Skeletal muscle satellite cell (primary cell): ENCODE measurements at regions not wholly inside any gene's neighbourhood (a gene's known extent, or its start where the extent isn't known, plus 50 kb on each side); places are given as distances from the start of the nearest gene placed in this dataset.

ENCODE experiments used
- H3K27me3 ChIP-seq: 2 replicates; pipeline ENCODE4 v1.7.0; 2013; ENCODE audit warnings: low read length; ENCODE audit not compliant: control insufficient read depth, insufficient read depth
- H3K36me3 ChIP-seq: 2 replicates; pipeline ENCODE4 v1.7.0; 2013; ENCODE audit warnings: mild to moderate bottlenecking, control low read depth, low read length; ENCODE audit not compliant: insufficient read depth
- H3K4me1 ChIP-seq: 2 replicates; pipeline ENCODE4 v1.7.0; 2013; ENCODE audit warnings: low read length; ENCODE audit not compliant: control insufficient read depth, insufficient read depth
- H3K4me2 ChIP-seq: 2 replicates; pipeline ENCODE4 v1.7.0; 2013; ENCODE audit warnings: mild to moderate bottlenecking, low read length
- H3K4me3 ChIP-seq: 2 replicates; pipeline ENCODE4 v1.7.0; 2013; ENCODE audit warnings: low read length
- H3K9ac ChIP-seq: 2 replicates; pipeline ENCODE4 v1.7.0; 2013; ENCODE audit warnings: mild to moderate bottlenecking, low read depth, low read length, moderate library complexity
- H3K9me3 ChIP-seq: replicated peaks from 2 replicates; pipeline ENCODE4 v1.7.0; 2013; ENCODE audit warnings: mild to moderate bottlenecking, control low read depth, low read length

DNA sequence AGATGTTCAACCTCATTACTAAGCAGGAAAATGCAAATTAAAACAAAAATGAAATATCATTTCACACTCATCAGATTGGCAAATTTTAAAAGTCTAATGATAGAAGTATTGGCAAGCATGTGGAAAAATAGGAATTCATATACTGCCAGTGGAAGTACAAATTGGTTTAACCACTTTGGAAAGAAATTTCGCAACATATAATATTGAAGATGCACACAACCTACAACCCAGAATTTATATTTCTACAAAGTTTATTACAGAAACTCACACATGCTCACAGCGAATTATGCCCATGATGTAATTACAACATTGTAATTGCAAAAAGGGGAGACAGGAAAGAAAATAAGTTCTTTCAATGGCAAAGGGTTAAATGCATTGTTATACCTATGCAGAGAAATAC lies 324.1 kb downstream of the IGSF11 start:
- Histone ChIP-seq H3K9me3 (peaks cover 3% of the 10 kb centered on the region), H3K4me2 (no peak overlapping the region), H3K9ac (no peak overlapping the region), H3K27me3 (no peaks in the 10 kb centered on the region), H3K4me1 (no peaks in the 10 kb centered on the region), H3K36me3 (no peaks in the 10 kb centered on the region), H3K4me3 (no peak overlapping the region)

DNA sequence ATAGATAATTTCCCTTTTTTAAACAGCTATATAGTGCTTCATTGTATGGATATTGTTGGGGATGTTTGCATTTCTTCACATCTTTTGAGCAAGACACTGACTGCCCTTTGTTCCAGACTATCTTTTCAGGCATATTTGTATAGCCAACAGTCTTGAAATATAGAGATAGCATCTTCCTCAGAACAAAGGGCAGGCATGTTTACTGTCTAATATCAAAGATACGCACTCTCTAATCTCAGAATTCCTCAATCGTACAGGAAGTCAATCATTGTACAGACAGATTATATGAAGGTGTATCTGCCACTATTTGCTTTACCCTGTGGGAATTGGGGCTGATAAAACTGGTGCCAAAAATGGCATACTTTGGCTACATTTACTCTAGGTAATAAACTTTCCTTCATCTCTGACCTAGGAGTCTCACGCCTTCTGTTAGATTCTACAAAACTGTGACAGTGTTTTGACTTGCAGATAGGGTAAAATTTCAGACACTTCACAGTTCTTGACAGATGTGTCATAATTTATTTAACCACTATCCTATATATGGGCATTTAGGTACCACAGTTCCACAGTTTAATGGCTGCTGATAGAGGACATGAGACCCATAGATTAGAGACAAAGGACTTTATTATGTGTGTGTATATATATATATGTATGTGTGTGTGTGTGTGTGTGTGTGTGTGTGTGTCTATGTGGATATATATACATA lies 321.0 kb downstream of the IGSF11 start:
- H3K4me1 ChIP-seq = no peaks in the 10 kb centered on the region
- no peaks in the 10 kb centered on the region for H3K27me3 ChIP-seq
- no peak overlapping the region for H3K4me3 ChIP-seq
- H3K36me3 ChIP-seq = no peaks in the 10 kb centered on the region
- H3K9me3 ChIP-seq = peaks cover 3% of the 10 kb centered on the region
- H3K4me2 ChIP-seq = no peak overlapping the region
- H3K9ac ChIP-seq = no peak overlapping the region

DNA sequence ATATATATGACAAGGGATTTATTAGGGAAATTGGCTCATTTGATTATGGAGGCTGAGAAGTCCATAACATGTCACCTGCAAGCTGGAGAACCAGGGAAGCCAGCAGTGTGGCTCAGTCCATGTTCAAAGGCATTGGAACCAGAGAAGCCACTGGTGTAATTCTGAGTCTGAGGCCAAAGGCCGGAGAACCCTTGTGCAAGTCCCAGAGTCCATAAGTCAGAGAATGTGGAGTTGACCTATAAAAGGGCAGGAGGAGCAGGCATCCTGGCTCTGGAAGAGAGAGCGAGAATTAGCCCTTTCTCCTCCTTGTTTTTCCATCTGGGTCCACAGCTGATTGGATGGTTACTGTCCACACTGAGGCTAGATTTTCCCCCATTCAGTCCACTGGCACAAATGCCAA lies 319.8 kb downstream of the IGSF11 start:
- H3K4me1 ChIP-seq = no peaks in the 10 kb centered on the region

DNA sequence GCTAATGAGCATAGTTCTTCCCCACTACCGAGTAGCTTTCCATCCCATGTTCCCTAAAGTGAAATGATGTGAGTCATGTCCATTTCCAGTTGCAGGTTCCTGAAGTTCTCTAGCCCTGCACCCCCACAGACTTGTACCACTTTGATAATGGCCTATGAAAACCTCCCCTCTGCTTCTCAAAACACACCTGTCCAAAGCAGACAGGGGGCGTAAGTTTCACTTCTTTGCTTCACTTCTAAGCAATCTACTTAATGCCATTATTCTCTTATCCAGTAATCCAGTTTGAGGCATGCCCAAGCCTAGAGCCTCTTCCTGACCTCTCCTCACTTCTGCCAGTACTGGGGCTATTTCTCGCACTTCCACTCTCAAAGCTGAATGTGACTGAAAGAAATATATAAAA lies 305.1 kb downstream of the IGSF11 start:
- Histone ChIP-seq H3K4me3 (no peak overlapping the region), H3K9ac (no peak overlapping the region), H3K27me3 (no peaks in the 10 kb centered on the region), H3K9me3 (no peaks in the 10 kb centered on the region), H3K36me3 (no peaks in the 10 kb centered on the region), H3K4me2 (no peak overlapping the region), H3K4me1 (no peaks in the 10 kb centered on the region)

More for the DNA sequence above, 319.8 kb downstream of the IGSF11 start:
- H3K4me2 ChIP-seq = no peak overlapping the region
- no peak overlapping the region for H3K4me3 ChIP-seq
- no peaks in the 10 kb centered on the region for H3K27me3 ChIP-seq
- H3K9ac ChIP-seq = no peak overlapping the region
- no peaks in the 10 kb centered on the region for H3K36me3 ChIP-seq
- peaks cover 3% of the 10 kb centered on the region for H3K9me3 ChIP-seq

DNA sequence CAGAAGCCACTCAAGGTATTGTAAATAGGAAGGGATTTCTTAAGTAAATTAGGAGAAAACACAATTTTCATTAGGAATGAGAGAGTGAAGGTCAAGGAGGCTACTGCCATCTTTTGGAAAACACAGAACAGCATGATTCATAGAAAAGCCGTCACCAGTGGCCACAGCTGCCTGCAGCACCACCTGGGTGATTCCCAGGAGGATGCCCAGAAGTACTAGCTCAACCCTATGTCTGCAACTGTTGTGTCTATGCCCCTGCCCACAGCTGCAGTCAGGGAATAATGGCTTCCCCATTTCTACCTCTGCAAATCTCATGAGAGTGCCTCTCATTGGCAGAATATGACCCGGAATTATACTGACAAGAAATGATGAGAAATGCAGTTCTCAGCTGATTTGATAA lies 300.0 kb downstream of the IGSF11 start:
- Histone ChIP-seq H3K36me3 (no peaks in the 10 kb centered on the region), H3K4me2 (no peak overlapping the region), H3K27me3 (no peaks in the 10 kb centered on the region), H3K9ac (no peak overlapping the region), H3K9me3 (no peaks in the 10 kb centered on the region), H3K4me3 (no peak overlapping the region), H3K4me1 (no peaks in the 10 kb centered on the region)

DNA sequence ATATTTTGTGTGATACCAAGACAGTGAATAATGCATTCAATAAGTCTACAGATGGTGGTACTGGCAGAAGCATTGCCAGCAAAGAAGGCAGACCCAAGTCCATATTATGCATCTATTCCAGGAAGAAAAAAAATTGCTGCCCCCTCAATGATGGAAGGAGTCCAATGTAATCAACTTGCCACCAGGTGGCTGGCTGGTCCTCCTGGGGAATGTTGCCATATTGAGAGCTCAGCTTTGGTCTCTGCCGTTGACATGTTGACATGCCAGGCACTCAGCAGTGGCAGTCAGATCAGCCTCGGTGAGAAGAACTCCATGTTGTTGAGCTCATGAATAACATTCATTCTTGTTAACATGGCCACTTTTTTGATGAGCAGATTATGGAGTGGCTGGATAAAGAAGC lies 298.5 kb downstream of the IGSF11 start:
- H3K4me3 ChIP-seq = no peak overlapping the region
- H3K27me3 ChIP-seq = no peaks in the 10 kb centered on the region
- H3K36me3 ChIP-seq = no peaks in the 10 kb centered on the region
- H3K9me3 ChIP-seq = no peaks in the 10 kb centered on the region
- H3K4me2 ChIP-seq = no peak overlapping the region
- H3K9ac ChIP-seq = no peak overlapping the region
- no peaks in the 10 kb centered on the region for H3K4me1 ChIP-seq

DNA sequence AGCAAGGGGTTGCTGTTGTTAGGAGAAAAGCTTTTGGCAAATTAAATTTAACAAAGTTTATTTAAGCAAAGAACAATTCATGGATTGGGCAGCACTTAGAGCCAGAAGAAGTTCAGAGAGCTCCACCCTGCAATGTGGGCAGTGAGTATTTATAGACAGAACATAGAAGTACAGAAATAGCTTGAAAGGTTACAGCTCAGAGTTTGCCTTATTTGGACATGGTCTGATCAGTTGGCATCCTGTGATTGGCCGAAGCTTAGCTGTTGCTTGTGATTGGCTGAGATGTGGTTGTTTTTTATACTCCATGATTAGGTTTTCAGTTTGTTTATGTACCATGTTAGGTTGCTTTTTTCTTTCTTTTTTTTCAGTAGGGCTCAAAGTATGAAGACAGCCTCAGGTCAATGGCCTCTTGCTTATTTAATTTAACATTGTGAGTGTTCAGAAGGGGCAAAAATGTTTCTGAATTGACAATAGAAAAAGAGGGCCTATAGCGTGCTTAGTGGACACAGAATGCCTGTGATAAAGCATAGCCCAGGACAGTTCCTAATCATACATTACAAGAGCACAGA lies 293.8 kb downstream of the IGSF11 start:
- no peaks in the 10 kb centered on the region for H3K36me3 ChIP-seq
- no peaks in the 10 kb centered on the region for H3K4me1 ChIP-seq
- no peak overlapping the region for H3K9ac ChIP-seq
- no peak overlapping the region for H3K4me3 ChIP-seq
- no peaks in the 10 kb centered on the region for H3K27me3 ChIP-seq
- no peak overlapping the region for H3K4me2 ChIP-seq
- peaks cover 4% of the 10 kb centered on the region for H3K9me3 ChIP-seq

DNA sequence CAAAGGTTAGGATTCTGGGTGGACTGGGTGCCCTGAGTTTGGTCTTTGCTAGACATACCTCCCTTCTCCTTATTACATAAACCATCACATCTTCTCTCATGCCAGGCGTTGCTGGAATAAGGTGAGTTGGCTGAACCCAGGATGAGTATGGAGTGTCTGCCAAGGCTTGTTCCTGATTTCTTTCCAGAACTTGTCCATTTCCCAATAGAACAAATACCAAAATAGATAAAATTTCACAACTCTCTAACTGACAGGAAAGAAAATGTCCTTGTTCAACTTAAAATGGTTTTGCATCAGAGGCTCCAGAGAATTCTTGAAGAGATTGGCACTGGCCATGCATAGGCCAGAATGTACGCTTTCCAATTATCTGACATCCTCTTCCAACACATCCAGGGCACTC lies 291.9 kb downstream of the IGSF11 start:
- H3K36me3 ChIP-seq = no peaks in the 10 kb centered on the region
- H3K4me1 ChIP-seq = no peaks in the 10 kb centered on the region
- H3K27me3 ChIP-seq = no peaks in the 10 kb centered on the region
- H3K9ac ChIP-seq = no peak overlapping the region
- no peak overlapping the region for H3K4me3 ChIP-seq
- no peak overlapping the region for H3K4me2 ChIP-seq
- H3K9me3 ChIP-seq = peaks cover 4% of the 10 kb centered on the region

DNA sequence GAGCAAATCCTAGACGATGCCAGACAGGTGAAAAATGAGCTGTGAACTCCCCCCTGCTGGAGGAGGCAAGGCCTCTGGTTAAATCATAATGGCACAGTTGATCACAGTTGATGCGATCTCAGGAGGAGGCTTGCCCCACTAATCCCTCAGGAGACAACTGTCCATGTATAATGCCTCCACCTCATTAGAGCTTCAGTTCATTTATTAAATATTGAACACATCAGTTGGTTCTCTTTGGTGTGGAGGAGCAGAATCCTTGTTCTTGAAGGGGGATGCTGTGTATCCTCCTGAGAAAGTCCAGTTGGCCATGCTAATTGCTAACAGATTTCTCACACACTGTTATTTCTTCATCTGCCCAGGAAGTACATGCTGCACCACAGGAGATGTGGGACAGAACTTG lies 290.5 kb downstream of the IGSF11 start:
- H3K36me3 ChIP-seq = no peaks in the 10 kb centered on the region
- H3K9ac ChIP-seq = no peak overlapping the region
- H3K27me3 ChIP-seq = no peaks in the 10 kb centered on the region
- peaks cover 4% of the 10 kb centered on the region for H3K9me3 ChIP-seq
- H3K4me2 ChIP-seq = no peak overlapping the region
- H3K4me1 ChIP-seq = no peaks in the 10 kb centered on the region
- no peak overlapping the region for H3K4me3 ChIP-seq

DNA sequence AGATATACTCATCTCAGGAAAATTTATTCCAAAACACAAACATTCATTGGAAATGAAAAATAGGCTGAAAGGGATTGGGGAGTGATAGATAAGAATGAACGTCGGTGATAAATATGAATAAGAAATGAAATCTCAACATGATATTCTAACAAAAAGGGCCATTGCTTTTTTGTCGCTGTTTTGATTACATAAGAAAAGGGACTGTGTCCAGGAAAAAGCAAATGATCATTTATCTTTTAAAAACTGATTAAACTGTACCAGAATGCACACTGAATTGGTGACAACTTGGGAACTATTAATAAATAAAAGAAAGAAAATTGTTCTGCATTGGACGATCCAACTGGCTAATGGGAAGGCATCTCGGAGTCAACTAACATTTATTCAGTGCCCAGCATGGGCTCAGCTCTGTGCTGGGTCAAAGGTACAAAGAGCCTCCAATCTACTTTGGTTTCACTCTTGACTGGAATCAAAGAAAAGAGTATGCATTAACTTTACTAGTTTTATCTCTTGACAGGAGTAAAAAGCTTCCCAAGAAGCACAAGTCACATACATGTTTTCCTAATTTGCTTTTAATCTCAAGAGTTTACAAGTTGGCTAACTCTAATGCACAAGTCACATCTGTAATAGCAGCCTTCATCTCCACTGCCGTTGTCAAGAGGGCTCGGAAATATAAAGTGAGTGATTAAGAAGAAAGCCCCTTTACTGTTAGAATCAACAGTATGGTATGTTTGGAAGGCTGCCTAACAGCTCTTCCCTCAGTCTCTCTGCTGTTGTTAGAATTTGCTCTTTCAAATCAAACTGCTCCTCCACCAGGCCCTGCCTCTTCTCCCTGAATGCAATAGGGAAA lies 280.0 kb downstream of the IGSF11 start:
- Histone ChIP-seq H3K9me3 (no peaks in the 10 kb centered on the region), H3K4me1 (no peaks in the 10 kb centered on the region), H3K4me2 (no peak overlapping the region), H3K4me3 (no peak overlapping the region), H3K36me3 (no peaks in the 10 kb centered on the region), H3K9ac (no peak overlapping the region), H3K27me3 (no peaks in the 10 kb centered on the region)

DNA sequence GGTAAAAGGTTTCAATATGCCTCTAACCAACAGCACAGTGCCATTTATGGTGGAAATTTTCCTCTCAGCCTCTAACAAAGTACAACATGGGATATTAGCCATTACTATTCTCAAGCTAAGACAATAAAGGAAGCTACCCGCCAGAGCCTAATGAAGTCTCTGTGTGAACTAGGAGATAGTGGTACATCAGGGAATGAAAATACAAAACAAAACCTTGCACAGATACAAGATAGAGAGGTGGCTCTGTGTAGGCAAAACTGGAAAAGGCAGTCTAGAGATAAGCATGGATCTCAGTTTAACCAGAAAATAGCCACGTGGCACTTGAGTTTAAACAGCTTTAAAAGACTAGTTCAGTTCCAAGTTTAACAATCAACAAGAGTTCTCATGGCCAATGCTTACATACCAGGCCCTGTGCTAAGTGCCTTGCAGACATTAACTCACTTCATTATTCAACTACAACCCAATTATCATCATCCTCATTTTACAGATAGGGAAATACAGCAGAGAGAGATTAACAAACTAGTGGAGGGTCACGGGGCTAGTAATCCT lies 279.3 kb downstream of the IGSF11 start:
- no peak overlapping the region for H3K4me2 ChIP-seq
- no peak overlapping the region for H3K9ac ChIP-seq
- H3K9me3 ChIP-seq = no peaks in the 10 kb centered on the region
- H3K27me3 ChIP-seq = no peaks in the 10 kb centered on the region
- no peaks in the 10 kb centered on the region for H3K36me3 ChIP-seq
- no peaks in the 10 kb centered on the region for H3K4me1 ChIP-seq
- H3K4me3 ChIP-seq = no peak overlapping the region
